ENCODE measurements at regions not wholly inside any gene's neighbourhood (a gene's known extent, or its start where the extent isn't known, plus 50 kb on each side); places are given as distances from the start of the nearest gene placed in this dataset.

- TF ChIP-seq TEAD4 (IDR thresholded peaks at IDR 0.05; ENCODE audit: borderline replicate concordance, insufficient read depth) (no peak), CHD2 (IDR thresholded peaks at IDR 0.05; ENCODE audit: low read length, partially characterized antibody) (no peak), USF2 (IDR thresholded peaks at IDR 0.05; ENCODE audit: borderline replicate concordance, low read depth, low read length) (no peak), GATA2 (CRISPR knock-in tag; IDR thresholded peaks at IDR 0.05) (no peak), YY1 (IDR thresholded peaks at IDR 0.05; ENCODE audit: low read depth) (no peak)
Measured at GRCh38 chr9:16315720-16316119, 554.8 kb downstream of the BNC2 start (continued).

GRCh38 chr9:16316456-16316855 lies 554.0 kb downstream of the BNC2 start:
- no peak overlapping the region for H3K27ac ChIP-seq (ENCODE audit: low read depth in 2 of 2, low read length in 1 of 2)
- WGBS (ENCODE audit: low lambda C conversion rate): 94% methylated on average over 4 of the region's 9 CpGs
- ChIA-PET POLR2A (no interaction called here), CTCF (interaction anchor here (2.9 kb wide), 1 partner anchor 12 kb away, joined by 7 read pairs; no protein-coding TSS in a partner anchor)
- no peaks in the 10 kb centered on the region for H3K9me2 ChIP-seq
- no peak for TF ChIP-seq CTCF (IDR thresholded peaks at IDR 0.05)
- TF ChIP-seq USF1 (IDR thresholded peaks at IDR 0.05; ENCODE audit: borderline replicate concordance, low read depth): no peak
- no peak for TF ChIP-seq TEAD4 (IDR thresholded peaks at IDR 0.05; ENCODE audit: borderline replicate concordance, insufficient read depth)
- TF ChIP-seq SMC3 (IDR thresholded peaks at IDR 0.05; ENCODE audit: low read depth, low read length): no peak
- no peak for TF ChIP-seq GATA2 (CRISPR knock-in tag; IDR thresholded peaks at IDR 0.05)
- no peak for TF ChIP-seq RAD21 (IDR thresholded peaks at IDR 0.05; ENCODE audit: low read length)
- TF ChIP-seq IRF3 (IDR thresholded peaks at IDR 0.05; ENCODE audit: low read depth, low read length): no peak
- TF ChIP-seq GABPA (IDR thresholded peaks at IDR 0.05; ENCODE audit: low read depth): no peak
- no peak for TF ChIP-seq EZH2phosphoT487 (IDR thresholded peaks at IDR 0.05; ENCODE audit: borderline replicate concordance, low read depth)
- TF ChIP-seq JUND (IDR thresholded peaks at IDR 0.05): no peak
- TF ChIP-seq ZBTB33 (IDR thresholded peaks at IDR 0.05; ENCODE audit: borderline replicate concordance, low read depth): no peak
- TF ChIP-seq POLR2AphosphoS5 (IDR thresholded peaks at IDR 0.05; ENCODE audit: low read depth, low read length): no peak
- TF ChIP-seq NRF1 (IDR thresholded peaks at IDR 0.05; ENCODE audit: low read depth, low read length): no peak
- no peak for TF ChIP-seq NFIC (IDR thresholded peaks at IDR 0.05; ENCODE audit: borderline replicate concordance)
- no peak for TF ChIP-seq TAF1 (IDR thresholded peaks at IDR 0.05; ENCODE audit: borderline replicate concordance, low read depth, low read length)
- DNase-seq: no peak
- H3K27me3 ChIP-seq (ENCODE audit: insufficient read depth): no peaks in the 10 kb centered on the region
- no peak overlapping the region for H3K4me3 ChIP-seq (ENCODE audit: low read depth in 2 of 2, low read length in 1 of 2)
- no peak overlapping the region for H2AFZ ChIP-seq (ENCODE audit: low read depth)
- no peaks in the 10 kb centered on the region for H3F3A ChIP-seq (replicated peaks; ENCODE audit: insufficient read depth)
- no peaks in the 10 kb centered on the region for H3K9me3 ChIP-seq
- H3K4me1 ChIP-seq (ENCODE audit: control insufficient read depth in 1 of 2, insufficient read depth in 2 of 2, low read depth in 1 of 2, low read length in 1 of 2): peaks cover 0 to 6% of the 10 kb centered on the region in 2 experiments; a peak in 1 of 4 replicates
- no peaks in the 10 kb centered on the region for H3K36me3 ChIP-seq (replicated peaks in 1 of 2; ENCODE audit: control insufficient read depth in 1 of 2, insufficient read depth in 2 of 2, low read length in 1 of 2)
- H3K79me2 ChIP-seq (ENCODE audit: insufficient read depth): no peaks in the 10 kb centered on the region
- H4K20me1 ChIP-seq (ENCODE audit: insufficient read depth): no peaks in the 10 kb centered on the region
- no peak overlapping the region for H3K9ac ChIP-seq
- no peak overlapping the region for H3K4me2 ChIP-seq

Data from SK-N-SH (cell line).